Gastrocnemius medialis (tissue), 4 donors: ENCODE measurements at regions not wholly inside any gene's neighbourhood (a gene's known extent, or its start where the extent isn't known, plus 50 kb on each side); places are given as distances from the start of the nearest gene placed in this dataset.

Source experiments
- ATAC-seq, 2 donors: fragments of 150-250 bp; one replicate each; pipeline ENCODE4 v1.9.1; 2016
- DNase-seq, 2 donors: peaks; one replicate each; pipeline ENCODE4 v3.0.0-alpha.2; 2019
- H3K27ac ChIP-seq, 4 donors: fragments of 200-600 bp; sonication (generic); 1 replicate in 1 of 4; 2 replicates in 3 of 4; pipeline ENCODE4 v1.5.1; 2016 to 2018; ENCODE audit warnings: mild to moderate bottlenecking in 2 of 4, moderate library complexity in 1 of 4
- H3K27me3 ChIP-seq, 3 donors: fragments of 200-600 bp; sonication (generic) in 2 of 3; 1 replicate in 1 of 3; 2 replicates in 2 of 3; pipeline versions ENCODE4 v1.5.1 to v1.6.0; 2016 to 2019; ENCODE audit warnings: mild to moderate bottlenecking in 1 of 3, moderate library complexity in 1 of 3
- H3K36me3 ChIP-seq, 2 donors: fragments of 200-600 bp; sonication (generic) in 1 of 2; one replicate each; pipeline ENCODE4 v1.5.1; 2017 to 2018
- H3K4me1 ChIP-seq, 2 donors: fragments of 200-600 bp; sonication (generic) in 1 of 2; one replicate each; pipeline ENCODE4 v1.5.1; 2016 to 2017; ENCODE audit warnings: mild to moderate bottlenecking in 2 of 2
- H3K4me3 ChIP-seq, 4 donors: fragments of 200-600 bp; sonication (generic) in 3 of 4; 1 replicate in 1 of 4; 2 replicates in 3 of 4; pipeline ENCODE4 v1.5.1; 2016 to 2019; ENCODE audit warnings: mild to moderate bottlenecking in 2 of 4
- H3K9me3 ChIP-seq, 3 donors: fragments of 200-600 bp; sonication (generic) in 2 of 3; 1 replicate in 1 of 3; 2 replicates in 2 of 3; pipeline ENCODE4 v1.5.1; 2016 to 2019
- CTCF ChIP-seq, 5 experiments: fragments of 450-650 bp in 3 of 5; fragments of 200-600 bp in 2 of 5; sonication (generic) in 2 of 5; IDR thresholded peaks in 4 of 5; conservative IDR thresholded peaks in 1 of 5; 1 replicate in 4 of 5; 2 replicates in 1 of 5; pipeline ENCODE4 v1.5.1; 2016 to 2019; ENCODE audit warnings: antibody characterized with exemption in 5 of 5, mild to moderate bottlenecking in 3 of 5, moderate library complexity in 3 of 5
- POLR2A ChIP-seq, 2 donors: fragments of 450-650 bp; IDR thresholded peaks; one replicate each; pipeline ENCODE4 v1.6.1; 2017; ENCODE audit warnings: antibody characterized with exemption in 2 of 2, mild to moderate bottlenecking in 2 of 2, moderate library complexity in 2 of 2
- in situ Hi-C, 4 donors: fragments of 200-750 bp; cut with MboI; loops; one replicate each; pipeline versions ENCODE4 v1.15.0 to v1.8.0; 2017; ENCODE audit warnings: low sequenced_read_pairs in 4 of 4
- intact Hi-C: fragments of 100-400 bp; cut with DNase I; formaldehyde crosslinking; loops from one replicate; pipeline ENCODE4 v1.15.1; 2023; ENCODE audit warnings: low total_unique reads

GRCh38 chr18:42401131-42401673, 446.2 kb downstream of the PIK3C3 start:
- intact Hi-C loops = no loop called here
- ATAC-seq (no peak), DNase-seq (no peak)
- Histone ChIP-seq H3K27me3 (no peaks in the 10 kb centered on the region), H3K36me3 (no peaks in the 10 kb centered on the region), H3K9me3 (no peaks in the 10 kb centered on the region), H3K4me3 (no peak overlapping the region), H3K27ac (no peak overlapping the region), H3K4me1 (no peaks in the 10 kb centered on the region)
- TF ChIP-seq CTCF (IDR thresholded peaks at IDR 0.05 in 4 of 5, conservative IDR thresholded peaks at IDR 0.05 in 1 of 5) = no peak
- no peak for TF ChIP-seq POLR2A (IDR thresholded peaks at IDR 0.05)
- in situ Hi-C loops = no loop called here

- TF ChIP-seq POLR2A (IDR thresholded peaks at IDR 0.05) = no peak
- TF ChIP-seq CTCF (IDR thresholded peaks at IDR 0.05 in 4 of 5, conservative IDR thresholded peaks at IDR 0.05 in 1 of 5) = no peak
- Histone ChIP-seq H3K4me1 (no peaks in the 10 kb centered on the region), H3K36me3 (no peaks in the 10 kb centered on the region), H3K27ac (no peak overlapping the region), H3K9me3 (no peaks in the 10 kb centered on the region), H3K27me3 (no peaks in the 10 kb centered on the region), H3K4me3 (no peak overlapping the region)
- DNase-seq (no peak), ATAC-seq (no peak)
- in situ Hi-C loops = no loop called here
- intact Hi-C loops = no loop called here
These were observed 449.1 kb downstream of the PIK3C3 start for GRCh38 chr18:42404151-42404550.

- no peaks in the 10 kb centered on the region for H3K4me1 ChIP-seq
These were observed 454.0 kb downstream of the PIK3C3 start for GRCh38 chr18:42409005-42409404.

GRCh38 chr18:42412281-42412680, 457.2 kb downstream of the PIK3C3 start:
- in situ Hi-C loops (no loop called here), intact Hi-C loops (no loop called here)
- TF ChIP-seq POLR2A (IDR thresholded peaks at IDR 0.05) = no peak
- TF ChIP-seq CTCF (IDR thresholded peaks at IDR 0.05 in 4 of 5, conservative IDR thresholded peaks at IDR 0.05 in 1 of 5) = no peak
- Histone ChIP-seq H3K4me3 (no peak overlapping the region), H3K36me3 (no peaks in the 10 kb centered on the region), H3K9me3 (no peaks in the 10 kb centered on the region), H3K4me1 (no peaks in the 10 kb centered on the region), H3K27ac (no peak overlapping the region), H3K27me3 (no peaks in the 10 kb centered on the region)
- ATAC-seq (no peak), DNase-seq (no peak)

More at GRCh38 chr18:42409005-42409404, 454.0 kb downstream of the PIK3C3 start:
- intact Hi-C loops = no loop called here
- no peaks in the 10 kb centered on the region for H3K9me3 ChIP-seq
- ATAC-seq (no peak), DNase-seq (no peak)
- TF ChIP-seq POLR2A (IDR thresholded peaks at IDR 0.05) (no peak), CTCF (IDR thresholded peaks at IDR 0.05 in 4 of 5, conservative IDR thresholded peaks at IDR 0.05 in 1 of 5) (no peak)
- H3K27me3 ChIP-seq = no peaks in the 10 kb centered on the region
- no peaks in the 10 kb centered on the region for H3K36me3 ChIP-seq
- H3K27ac ChIP-seq = no peak overlapping the region
- in situ Hi-C loops = no loop called here
- no peak overlapping the region for H3K4me3 ChIP-seq

GRCh38 chr18:42412896-42413295, 457.9 kb downstream of the PIK3C3 start:
- no peak for DNase-seq
- TF ChIP-seq CTCF (IDR thresholded peaks at IDR 0.05 in 4 of 5, conservative IDR thresholded peaks at IDR 0.05 in 1 of 5) = no peak
- TF ChIP-seq POLR2A (IDR thresholded peaks at IDR 0.05) = no peak
- intact Hi-C loops (no loop called here), in situ Hi-C loops (no loop called here)
- Histone ChIP-seq H3K9me3 (no peaks in the 10 kb centered on the region), H3K4me3 (no peak overlapping the region), H3K27ac (no peak overlapping the region), H3K36me3 (no peaks in the 10 kb centered on the region), H3K4me1 (no peaks in the 10 kb centered on the region), H3K27me3 (no peaks in the 10 kb centered on the region)
- no peak for ATAC-seq
